HFF-Myc (cell line): ENCODE measurements at regions not wholly inside any gene's neighbourhood (a gene's known extent, or its start where the extent isn't known, plus 50 kb on each side); places are given as distances from the start of the nearest gene placed in this dataset.

Experiments used
- DNase-seq: peaks from one replicate; pipeline ENCODE4 v3.0.0-alpha.2; 2011; ENCODE audit warnings: low read depth; ENCODE audit errors: extremely low read depth
- H3K4me3 ChIP-seq: replicated peaks from 2 replicates; pipeline ENCODE4 v1.5.1; 2011; ENCODE audit warnings: low read depth, mild to moderate bottlenecking, control low read depth, low read length
- CTCF ChIP-seq: IDR thresholded peaks from 2 replicates; pipeline ENCODE4 v1.5.1; 2012; ENCODE audit warnings: mild to moderate bottlenecking, low read depth, low read length, control low read depth; ENCODE audit errors: missing control alignments

GRCh38 chr9:78486661-78487060 lies 189.7 kb downstream of the PSAT1 start:
- no peak for TF ChIP-seq CTCF
- DNase-seq, result no peak

GRCh38 chr9:78490231-78490630 lies 193.3 kb downstream of the PSAT1 start:
- no peak for TF ChIP-seq CTCF
- no peak for DNase-seq
- no peak overlapping the region for H3K4me3 ChIP-seq

More at GRCh38 chr9:78486661-78487060, 189.7 kb downstream of the PSAT1 start:
- no peak overlapping the region for H3K4me3 ChIP-seq

GRCh38 chr9:78491402-78491801 lies 194.5 kb downstream of the PSAT1 start:
- DNase-seq, result no peak
- H3K4me3 ChIP-seq, result no peak overlapping the region
- TF ChIP-seq CTCF, result no peak

GRCh38 chr9:78493166-78493742 lies 196.3 kb downstream of the PSAT1 start:
- no peak overlapping the region for H3K4me3 ChIP-seq
- TF ChIP-seq CTCF, result no peak
- DNase-seq, result no peak

- TF ChIP-seq CTCF, result no peak
- DNase-seq, result no peak
- H3K4me3 ChIP-seq, result no peak overlapping the region
These were observed 205.6 kb downstream of the PSAT1 start for GRCh38 chr9:78502566-78502965.

- TF ChIP-seq CTCF, result no peak
- H3K4me3 ChIP-seq, result no peak overlapping the region
- DNase-seq, result no peak
These were observed 208.6 kb downstream of the PSAT1 start for GRCh38 chr9:78505546-78505945.

- TF ChIP-seq CTCF, result no peak
- H3K4me3 ChIP-seq, result no peak overlapping the region
- no peak for DNase-seq
These were observed 210.1 kb downstream of the PSAT1 start for GRCh38 chr9:78507037-78507436.
